DND-41 (cell line): ENCODE measurements at regions not wholly inside any gene's neighbourhood (a gene's known extent, or its start where the extent isn't known, plus 50 kb on each side); places are given as distances from the start of the nearest gene placed in this dataset.

ENCODE experiments used
- ATAC-seq: fragments of 200-7000 bp; cut with Tn5 transposase; 3 replicates; pipeline ENCODE4 v1.9.1; 2021; ENCODE audit warnings: low read depth; ENCODE audit not compliant: insufficient read depth
- DNase-seq: peaks from one replicate; pipeline ENCODE4 v3.0.0-alpha.2; 2020
- H2AFZ ChIP-seq: 2 replicates; pipeline ENCODE4 v1.6.0; 2012; ENCODE audit warnings: low read depth, low read length
- H3K27ac ChIP-seq: 2 replicates; pipeline ENCODE4 v1.5.1; 2012; ENCODE audit warnings: low read length, inconsistent platforms
- H3K27me3 ChIP-seq: fragments of 200-600 bp; sonication (generic); 2 replicates; pipeline ENCODE4 v1.6.0; 2012; ENCODE audit warnings: low read length, mild to moderate bottlenecking, inconsistent platforms; ENCODE audit not compliant: insufficient read depth, poor library complexity
- H3K36me3 ChIP-seq: 2 replicates; pipeline ENCODE4 v1.5.1; 2012; ENCODE audit warnings: low read length, inconsistent platforms; ENCODE audit not compliant: insufficient read depth
- H3K4me1 ChIP-seq: 2 replicates; pipeline ENCODE4 v1.5.1; 2012; ENCODE audit warnings: mild to moderate bottlenecking, low read length; ENCODE audit not compliant: insufficient read depth
- H3K4me2 ChIP-seq: 2 replicates; pipeline ENCODE4 v1.6.0; 2012; ENCODE audit warnings: mild to moderate bottlenecking, moderate library complexity, low read length, inconsistent platforms; ENCODE audit not compliant: insufficient read depth
- H3K4me3 ChIP-seq, 2 experiments: fragments of 200-600 bp in 1 of 2; shearing (Covaris generic) in 1 of 2; 2 replicates each; pipeline ENCODE4 v1.5.1; 2012 to 2016; ENCODE audit warnings: inconsistent platforms in 2 of 2, low read length in 2 of 2, mild to moderate bottlenecking in 2 of 2, low read depth in 1 of 2, moderate library complexity in 1 of 2
- H3K79me2 ChIP-seq: 2 replicates; pipeline ENCODE4 v1.6.0; 2012; ENCODE audit warnings: low read length, inconsistent platforms; ENCODE audit not compliant: insufficient read depth
- H3K9ac ChIP-seq: 2 replicates; pipeline ENCODE4 v1.6.0; 2012; ENCODE audit warnings: low read depth, mild to moderate bottlenecking, inconsistent platforms, low read length, moderate library complexity
- H3K9me3 ChIP-seq: 2 replicates; pipeline ENCODE4 v1.5.1; 2012; ENCODE audit warnings: low read length, moderate library complexity, mild to moderate bottlenecking, inconsistent platforms; ENCODE audit not compliant: insufficient read depth, severe bottlenecking
- H4K20me1 ChIP-seq: 2 replicates; pipeline ENCODE4 v1.6.0; 2012; ENCODE audit warnings: low read length; ENCODE audit not compliant: insufficient read depth
- CTCF ChIP-seq: IDR thresholded peaks from 2 replicates; pipeline ENCODE4 v1.5.1; 2012; ENCODE audit warnings: borderline replicate concordance, low read length, moderate library complexity, mild to moderate bottlenecking; ENCODE audit not compliant: poor library complexity, severe bottlenecking; ENCODE audit errors: extremely low read depth
- EZH2 ChIP-seq: IDR thresholded peaks from 3 replicates; pipeline ENCODE4 v1.6.1; 2012; ENCODE audit warnings: borderline replicate concordance, low read depth, mild to moderate bottlenecking, moderate library complexity, low read length, inconsistent platforms; ENCODE audit not compliant: severe bottlenecking

GRCh38 chr11:92050305-92050704, 174.3 kb upstream of the FAT3 start:
- no peak overlapping the region for H3K4me2 ChIP-seq
- no peaks in the 10 kb centered on the region for H3K79me2 ChIP-seq
- no peak overlapping the region for H3K4me3 ChIP-seq
- DNase-seq (no peak), ATAC-seq (no peak)
- H2AFZ ChIP-seq: no peak overlapping the region
- no peaks in the 10 kb centered on the region for H3K36me3 ChIP-seq
- no peaks in the 10 kb centered on the region for H4K20me1 ChIP-seq
- TF ChIP-seq CTCF (no peak), EZH2 (no peak)
- no peaks in the 10 kb centered on the region for H3K4me1 ChIP-seq
- H3K9ac ChIP-seq: no peak overlapping the region
- H3K27me3 ChIP-seq: no peaks in the 10 kb centered on the region
- H3K27ac ChIP-seq: no peak overlapping the region
- H3K9me3 ChIP-seq: no peaks in the 10 kb centered on the region

- Histone ChIP-seq H3K4me3 (no peak overlapping the region), H4K20me1 (no peaks in the 10 kb centered on the region), H3K79me2 (no peaks in the 10 kb centered on the region), H3K4me2 (no peak overlapping the region), H3K27me3 (no peaks in the 10 kb centered on the region), H3K9me3 (no peaks in the 10 kb centered on the region), H3K9ac (no peak overlapping the region), H3K36me3 (no peaks in the 10 kb centered on the region), H2AFZ (no peak overlapping the region), H3K4me1 (no peaks in the 10 kb centered on the region), H3K27ac (no peak overlapping the region)
- ATAC-seq: no peak
- TF ChIP-seq CTCF: no peak
- TF ChIP-seq EZH2: no peak
- no peak for DNase-seq
Observed at GRCh38 chr11:92048415-92048814, 176.2 kb upstream of the FAT3 start.

DNA sequence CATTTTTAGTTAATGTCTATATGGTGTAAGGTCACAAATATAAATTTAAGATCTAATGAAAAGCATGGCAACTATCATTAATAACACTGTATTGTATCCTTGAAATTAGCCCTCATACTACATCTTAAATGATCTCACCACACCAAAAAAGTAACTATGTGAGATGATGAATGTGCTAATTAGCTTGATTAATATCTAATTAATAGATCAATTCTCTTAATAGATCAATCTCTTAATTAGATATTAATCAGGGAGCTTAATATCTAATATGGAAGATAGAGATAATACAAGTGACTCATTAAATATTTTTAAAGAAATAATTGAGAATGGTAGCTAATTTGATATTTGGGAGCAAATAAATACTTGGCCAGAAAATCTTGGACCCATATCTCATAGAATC, 178.5 kb upstream of the FAT3 start:
- Histone ChIP-seq H3K27me3 (no peaks in the 10 kb centered on the region), H3K4me1 (no peaks in the 10 kb centered on the region), H3K27ac (no peak overlapping the region), H3K79me2 (no peaks in the 10 kb centered on the region), H3K9me3 (no peaks in the 10 kb centered on the region), H3K36me3 (no peaks in the 10 kb centered on the region), H2AFZ (no peak overlapping the region), H4K20me1 (no peaks in the 10 kb centered on the region), H3K4me2 (no peak overlapping the region), H3K9ac (no peak overlapping the region), H3K4me3 (no peak overlapping the region)
- TF ChIP-seq EZH2 (no peak), CTCF (no peak)
- DNase-seq (no peak), ATAC-seq (no peak)

DNA sequence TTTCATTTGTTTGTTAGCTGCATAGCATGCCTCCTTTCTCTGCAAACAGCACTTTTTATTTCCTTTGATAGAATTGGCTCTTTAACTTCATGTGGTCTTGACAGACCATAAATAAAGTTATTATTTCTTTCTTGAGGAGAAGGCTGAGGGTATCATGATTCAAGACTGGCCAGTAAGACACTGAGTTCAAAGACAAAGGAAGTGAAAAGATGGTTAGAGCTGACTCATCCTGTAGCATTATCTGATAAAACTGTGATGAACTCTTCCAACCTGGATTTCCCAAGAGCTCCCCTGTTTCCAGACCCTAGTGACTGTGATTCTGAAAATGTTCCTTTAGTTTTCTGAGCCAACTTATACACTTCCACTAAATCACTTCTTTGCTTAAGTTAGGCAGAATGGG, 179.3 kb upstream of the FAT3 start:
- Histone ChIP-seq H2AFZ (no peak overlapping the region), H3K9ac (no peak overlapping the region), H3K4me2 (no peak overlapping the region), H3K4me1 (no peaks in the 10 kb centered on the region), H3K36me3 (no peaks in the 10 kb centered on the region), H3K27ac (no peak overlapping the region), H3K9me3 (no peaks in the 10 kb centered on the region), H3K79me2 (no peaks in the 10 kb centered on the region), H3K4me3 (no peak overlapping the region), H4K20me1 (no peaks in the 10 kb centered on the region), H3K27me3 (no peaks in the 10 kb centered on the region)
- DNase-seq: no peak
- no peak for ATAC-seq
- TF ChIP-seq EZH2: no peak
- TF ChIP-seq CTCF: no peak
